Spleen (tissue), 11 donors: ENCODE measurements at regions not wholly inside any gene's neighbourhood (a gene's known extent, or its start where the extent isn't known, plus 50 kb on each side); places are given as distances from the start of the nearest gene placed in this dataset.
"Not testable (repeated sequence)": the region's sequence is repeated elsewhere in the genome, so short reads cannot be mapped to it uniquely, and the experiment has no call there.

Source experiments
- DNase-seq: peaks from one replicate; pipeline ENCODE4 v3.0.0-alpha.2; 2020
- H3K27ac ChIP-seq, 8 donors: fragments of 200-600 bp; sonication (generic) in 7 of 8; 1 replicate in 4 of 8; 2 replicates in 4 of 8; pipeline versions ENCODE4 v1.5.0 to v1.8.0; 2016 to 2021; ENCODE audit warnings: inconsistent platforms in 4 of 8, mild to moderate bottlenecking in 4 of 8, moderate library complexity in 1 of 8
- H3K27me3 ChIP-seq, 7 donors: fragments of 200-600 bp; sonication (generic) in 6 of 7; replicated peaks in 1 of 7; 1 replicate in 4 of 7; 2 replicates in 3 of 7; pipeline versions ENCODE4 v1.5.0 to v1.8.0; 2016 to 2021; ENCODE audit warnings: inconsistent platforms in 3 of 7, mild to moderate bottlenecking in 1 of 7
- H3K36me3 ChIP-seq, 6 donors: fragments of 200-600 bp; sonication (generic) in 5 of 6; 1 replicate in 4 of 6; 2 replicates in 2 of 6; pipeline versions ENCODE4 v1.5.0 to v1.8.0; 2016 to 2021; ENCODE audit warnings: inconsistent platforms in 2 of 6
- H3K4me1 ChIP-seq, 6 donors: fragments of 200-600 bp; sonication (generic) in 5 of 6; 1 replicate in 3 of 6; 2 replicates in 3 of 6; pipeline versions ENCODE4 v1.5.0 to v1.8.0; 2016 to 2021; ENCODE audit warnings: inconsistent platforms in 3 of 6
- H3K4me3 ChIP-seq, 8 donors: fragments of 200-600 bp; sonication (generic) in 7 of 8; 1 replicate in 4 of 8; 2 replicates in 4 of 8; pipeline versions ENCODE4 v1.5.0 to v1.8.0; 2016 to 2021; ENCODE audit warnings: inconsistent platforms in 4 of 8, mild to moderate bottlenecking in 4 of 8, moderate library complexity in 2 of 8
- H3K9me3 ChIP-seq, 8 donors: fragments of 200-600 bp; sonication (generic) in 7 of 8; 1 replicate in 4 of 8; 2 replicates in 4 of 8; pipeline versions ENCODE4 v1.5.0 to v1.8.0; 2016 to 2021; ENCODE audit warnings: inconsistent platforms in 4 of 8
- CTCF ChIP-seq, 11 experiments: fragments of 200-600 bp in 7 of 11; fragments of 450-650 bp in 4 of 11; sonication (generic) in 4 of 11; IDR thresholded peaks in 8 of 11; conservative IDR thresholded peaks in 3 of 11; 1 replicate in 7 of 11; 2 replicates in 4 of 11; pipeline versions ENCODE4 v1.4.0 to v1.8.0; 2016 to 2021; ENCODE audit warnings: antibody characterized with exemption in 11 of 11, inconsistent platforms in 4 of 11, mild to moderate bottlenecking in 1 of 11
- POLR2A ChIP-seq, 3 donors: fragments of 450-650 bp; IDR thresholded peaks; one replicate each; pipeline ENCODE4 v1.5.1; 2017; ENCODE audit warnings: antibody characterized with exemption in 3 of 3, mild to moderate bottlenecking in 1 of 3
- POLR2AphosphoS5 ChIP-seq, 3 donors: sonication (generic); formaldehyde crosslinking; IDR thresholded peaks; one replicate each; pipeline ENCODE4 v1.5.1; 2017; ENCODE audit warnings: antibody characterized with exemption in 3 of 3
- WGBS, 5 donors: extraction: QIAGEN DNeasy Blood & Tissue Kit in 3 of 5; methylation state at CpG; one replicate each; pipeline versions ENCODE4 v1.1.5 to v1.1.7; 2013 to 2018; 5-methylcytosine and 5-hydroxymethylcytosine counted together
- intact Hi-C: fragments of 100-400 bp; cut with DNase I; formaldehyde crosslinking; loops from one replicate; pipeline ENCODE4 v1.15.0; 2023; ENCODE audit warnings: low total_unique reads
- donor health status: healthy with polysubstance abuse.
- donor health status: DM: no; HTN: no; CAD: no; lungs with moderate emphysema.
- donor health status: DM: no; HTN: no; CAD: no.
- donor health status: Bipolar disorder and iron deficiency.
- donor health status: healthy.
- donor health status: DM: no; HTN: no; CAD: no.
- donor health status: DM: yes; HTN: yes; CAD: no.

- no peak for TF ChIP-seq POLR2AphosphoS5 (IDR thresholded peaks at IDR 0.05)
- no peak for TF ChIP-seq POLR2A (IDR thresholded peaks at IDR 0.05)
- no peak for TF ChIP-seq CTCF (IDR thresholded peaks at IDR 0.05 in 8 of 11, conservative IDR thresholded peaks at IDR 0.05 in 3 of 11)
- no peak for DNase-seq
- WGBS, 5 donors, result 50 to 66% (median 57%) methylated on average over 1 of the region's 1 CpG
- Histone ChIP-seq H3K27ac (no peak overlapping the region), H3K9me3 (peaks cover 0 to 7% (median 0%) of the 10 kb centered on the region in 8 donors), H3K4me3 (no peak overlapping the region), H3K27me3 (no peaks in the 10 kb centered on the region), H3K4me1 (no peaks in the 10 kb centered on the region), H3K36me3 (no peaks in the 10 kb centered on the region)
- intact Hi-C loops, result no loop called here
Measured at GRCh38 chr1:95532335-95532734, 298.3 kb downstream of the RWDD3 start.

GRCh38 chr1:95534985-95535384, 301.0 kb downstream of the RWDD3 start:
- peaks cover 0 to 12% (median 2%) of the 10 kb centered on the region in 8 donors for H3K9me3 ChIP-seq
- H3K27me3 ChIP-seq, result no peaks in the 10 kb centered on the region
- no peak overlapping the region for H3K27ac ChIP-seq
- H3K36me3 ChIP-seq, result no peaks in the 10 kb centered on the region
- TF ChIP-seq POLR2A (IDR thresholded peaks at IDR 0.05) (no peak), POLR2AphosphoS5 (IDR thresholded peaks at IDR 0.05) (no peak)
- H3K4me3 ChIP-seq, result no peak overlapping the region
- DNase-seq, result no peak
- 59 to 77% (median 73%) methylated on average over 4 to 5 of the region's 5 CpGs for WGBS, 5 donors
- no peaks in the 10 kb centered on the region for H3K4me1 ChIP-seq
- intact Hi-C loops, result no loop called here

GRCh38 chr1:95535614-95536013, 301.6 kb downstream of the RWDD3 start:
- intact Hi-C loops, result no loop called here

GRCh38 chr1:95536501-95536900, 302.5 kb downstream of the RWDD3 start:
- no peak overlapping the region for H3K4me3 ChIP-seq
- H3K4me1 ChIP-seq, result no peaks in the 10 kb centered on the region
- no peak for DNase-seq
- peaks cover 0 to 12% (median 2%) of the 10 kb centered on the region in 8 donors for H3K9me3 ChIP-seq
- 86 to 88% (median 87%) methylated on average over 5 of the region's 5 CpGs for WGBS, 5 donors
- TF ChIP-seq POLR2A (IDR thresholded peaks at IDR 0.05), result no peak
- no peak for TF ChIP-seq POLR2AphosphoS5 (IDR thresholded peaks at IDR 0.05)
- TF ChIP-seq CTCF (IDR thresholded peaks at IDR 0.05 in 8 of 11, conservative IDR thresholded peaks at IDR 0.05 in 3 of 11), result no peak
- no peaks in the 10 kb centered on the region for H3K27me3 ChIP-seq
- H3K36me3 ChIP-seq, result no peaks in the 10 kb centered on the region
- H3K27ac ChIP-seq, result no peak overlapping the region
- intact Hi-C loops, result no loop called here

More at GRCh38 chr1:95535614-95536013, 301.6 kb downstream of the RWDD3 start:
- DNase-seq, result no peak
- H3K4me1 ChIP-seq, result no peaks in the 10 kb centered on the region
- no peaks in the 10 kb centered on the region for H3K36me3 ChIP-seq
- WGBS, 5 donors, result 80 to 95% (median 88%) methylated on average over 4 of the region's 4 CpGs
- TF ChIP-seq POLR2AphosphoS5 (IDR thresholded peaks at IDR 0.05) (no peak), CTCF (IDR thresholded peaks at IDR 0.05 in 8 of 11, conservative IDR thresholded peaks at IDR 0.05 in 3 of 11) (no peak), POLR2A (IDR thresholded peaks at IDR 0.05) (no peak)
- peaks cover 0 to 12% (median 2%) of the 10 kb centered on the region in 8 donors for H3K9me3 ChIP-seq
- H3K27me3 ChIP-seq, result no peaks in the 10 kb centered on the region
- no peak overlapping the region for H3K27ac ChIP-seq
- H3K4me3 ChIP-seq, result no peak overlapping the region

- no peak for DNase-seq
- intact Hi-C loops, result no loop called here
- Histone ChIP-seq H3K27ac (no peak overlapping the region), H3K27me3 (no peaks in the 10 kb centered on the region), H3K36me3 (no peaks in the 10 kb centered on the region), H3K4me3 (no peak overlapping the region), H3K9me3 (peaks cover 0 to 12% (median 2%) of the 10 kb centered on the region in 8 donors), H3K4me1 (no peaks in the 10 kb centered on the region)
- TF ChIP-seq CTCF (IDR thresholded peaks at IDR 0.05 in 8 of 11, conservative IDR thresholded peaks at IDR 0.05 in 3 of 11) (no peak), POLR2A (IDR thresholded peaks at IDR 0.05) (no peak), POLR2AphosphoS5 (IDR thresholded peaks at IDR 0.05) (no peak)
- WGBS, 5 donors, result 72 to 80% (median 77%) methylated on average over 3 of the region's 3 CpGs
Measured at GRCh38 chr1:95537176-95537575, 303.2 kb downstream of the RWDD3 start.

GRCh38 chr1:95538242-95538641, 304.2 kb downstream of the RWDD3 start:
- H3K4me1 ChIP-seq, intact Hi-C loops, H3K36me3 ChIP-seq, H3K27ac ChIP-seq, H3K4me3 ChIP-seq, DNase-seq, H3K27me3 ChIP-seq: not testable (repeated sequence)
- peaks cover 0 to 12% (median 2%) of the 10 kb centered on the region in 8 donors for H3K9me3 ChIP-seq
- WGBS, 5 donors, result 83 to 95% (median 89%) methylated on average over 7 of the region's 7 CpGs
